CD4-positive, alpha-beta memory T cell (primary cell): ENCODE measurements at regions not wholly inside any gene's neighbourhood (a gene's known extent, or its start where the extent isn't known, plus 50 kb on each side); places are given as distances from the start of the nearest gene placed in this dataset.

Source experiments
- CTCF ChIA-PET: fragments of 350-600 bp; sonication (Branson Sonifier 250); formaldehyde crosslinking; loops from one replicate; lab custom pipeline; 2021; ENCODE audit warnings: inconsistent platforms; ENCODE audit not compliant: partially characterized antibody; lab: Charles Lee
- POLR2A ChIA-PET: fragments of 350-600 bp; sonication (Branson Sonifier 250); formaldehyde crosslinking; loops from one replicate; lab custom pipeline; 2021; ENCODE audit not compliant: partially characterized antibody; lab: Charles Lee
- DNase-seq, 5 donors: peaks; one replicate each; pipeline versions ENCODE4 v3.0.0 to v3.0.0-alpha.2; 2020 to 2022; ENCODE audit warnings: mixed read lengths in 1 of 5
- H3K27ac ChIP-seq: one replicate; pipeline ENCODE4 v1.7.0; 2013; ENCODE audit warnings: low read depth, low read length
- H3K27me3 ChIP-seq: 2 replicates; pipeline ENCODE4 v1.7.0; 2013; ENCODE audit warnings: mild to moderate bottlenecking, low read length, moderate library complexity; ENCODE audit not compliant: insufficient read depth
- H3K36me3 ChIP-seq: 2 replicates; pipeline ENCODE4 v1.7.0; 2013; ENCODE audit warnings: mild to moderate bottlenecking, low read length, moderate library complexity; ENCODE audit not compliant: insufficient read depth
- H3K4me1 ChIP-seq: 2 replicates; pipeline ENCODE4 v1.7.0; 2013; ENCODE audit warnings: mild to moderate bottlenecking, low read length, moderate library complexity; ENCODE audit not compliant: insufficient read depth
- H3K4me3 ChIP-seq, 2 donors: one replicate each; pipeline ENCODE4 v1.7.0; 2013; ENCODE audit warnings: low read length in 2 of 2, mild to moderate bottlenecking in 1 of 2
- H3K9me3 ChIP-seq, 2 donors: one replicate each; pipeline ENCODE4 v1.7.0; 2013; ENCODE audit warnings: low read length in 2 of 2, control low read depth in 1 of 2; ENCODE audit not compliant: control insufficient read depth in 1 of 2
- H3K27ac Mint-ChIP-seq, 7 donors: one replicate each; pipeline ENCODE4 v1.8.0; 2020 to 2021; ENCODE audit warnings: mixed read lengths in 7 of 7, mild to moderate bottlenecking in 6 of 7, inconsistent platforms in 3 of 7, moderate library complexity in 3 of 7
- H3K27me3 Mint-ChIP-seq, 2 donors: one replicate each; pipeline ENCODE4 v1.8.0; 2020 to 2021; ENCODE audit warnings: mixed read lengths in 2 of 2
- H3K36me3 Mint-ChIP-seq, 2 donors: one replicate each; pipeline ENCODE4 v1.8.0; 2020 to 2021; ENCODE audit warnings: mixed read lengths in 2 of 2, inconsistent platforms in 1 of 2, mild to moderate bottlenecking in 1 of 2
- H3K4me1 Mint-ChIP-seq, 4 donors: one replicate each; pipeline ENCODE4 v1.8.0; 2020 to 2021; ENCODE audit warnings: mixed read lengths in 4 of 4, mild to moderate bottlenecking in 1 of 4
- H3K4me3 Mint-ChIP-seq, 8 donors: one replicate each; pipeline ENCODE4 v1.8.0; 2020 to 2021; ENCODE audit warnings: mixed read lengths in 8 of 8, mild to moderate bottlenecking in 7 of 8, moderate library complexity in 6 of 8, inconsistent platforms in 3 of 8
- H3K9me3 Mint-ChIP-seq, 8 donors: one replicate each; pipeline ENCODE4 v1.8.0; 2020 to 2021; ENCODE audit warnings: mixed read lengths in 8 of 8, mild to moderate bottlenecking in 5 of 8, inconsistent platforms in 3 of 8, moderate library complexity in 1 of 8
- intact Hi-C: fragments of 100-400 bp; cut with micrococcal nuclease; formaldehyde crosslinking; loops from one replicate; pipeline ENCODE4 v1.15.1; 2023

GRCh38 chr2:79275863-79276262 is 116.3 kb upstream of the REG3A start:
- Histone ChIP-seq H3K36me3 (no peaks in the 10 kb centered on the region), H3K4me1 (no peaks in the 10 kb centered on the region), H3K4me3 (no peak overlapping the region), H3K27me3 (no peaks in the 10 kb centered on the region), H3K27ac (no peak overlapping the region), H3K9me3 (peaks cover 0 to 5% of the 10 kb centered on the region in 2 donors)
- H3K36me3 Mint-ChIP-seq = no peaks in the 10 kb centered on the region
- H3K4me3 Mint-ChIP-seq = no peak overlapping the region
- ChIA-PET CTCF (no interaction called here), POLR2A (no interaction called here)
- no peak for DNase-seq
- intact Hi-C loops = no loop called here
- H3K9me3 Mint-ChIP-seq = peaks cover 0 to 23% (median 12%) of the 10 kb centered on the region in 8 donors
- no peaks in the 10 kb centered on the region for H3K4me1 Mint-ChIP-seq
- no peak overlapping the region for H3K27ac Mint-ChIP-seq
- no peaks in the 10 kb centered on the region for H3K27me3 Mint-ChIP-seq

DNA sequence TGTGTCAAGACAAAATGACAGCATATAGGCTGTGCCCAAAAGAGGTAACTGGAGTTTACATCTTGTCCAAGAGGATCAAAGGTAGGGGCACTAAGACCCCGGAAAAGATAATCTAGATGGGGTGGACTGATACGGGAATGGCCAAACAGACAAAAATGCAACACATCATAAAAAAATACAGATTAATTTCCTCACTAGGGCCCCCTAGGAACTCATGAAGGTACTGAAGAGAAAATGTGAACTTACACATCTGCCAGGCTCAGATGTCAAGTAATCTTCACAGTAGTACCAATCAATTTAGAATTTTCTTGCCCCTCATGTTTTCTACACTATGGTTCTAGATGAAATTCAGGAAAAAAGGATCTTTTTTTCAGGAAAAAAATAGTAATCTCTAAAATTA is 115.6 kb upstream of the REG3A start:
- Histone ChIP-seq H3K36me3 (no peaks in the 10 kb centered on the region), H3K27me3 (no peaks in the 10 kb centered on the region), H3K4me1 (no peaks in the 10 kb centered on the region), H3K9me3 (peaks cover 0 to 5% of the 10 kb centered on the region in 2 donors), H3K27ac (no peak overlapping the region), H3K4me3 (no peak overlapping the region)
- Mint-ChIP-seq H3K36me3 (no peaks in the 10 kb centered on the region), H3K4me3 (no peak overlapping the region), H3K4me1 (no peaks in the 10 kb centered on the region), H3K27ac (no peak overlapping the region), H3K9me3 (peaks cover 0 to 23% (median 12%) of the 10 kb centered on the region in 8 donors), H3K27me3 (no peaks in the 10 kb centered on the region)
- intact Hi-C loops = no loop called here
- ChIA-PET CTCF (no interaction called here), POLR2A (no interaction called here)
- no peak for DNase-seq

- no peak overlapping the region for H3K4me3 ChIP-seq
- H3K36me3 ChIP-seq = no peaks in the 10 kb centered on the region
- no peaks in the 10 kb centered on the region for H3K4me1 Mint-ChIP-seq
- H3K36me3 Mint-ChIP-seq = no peaks in the 10 kb centered on the region
- H3K4me3 Mint-ChIP-seq = no peak overlapping the region
- H3K27me3 ChIP-seq = no peaks in the 10 kb centered on the region
- H3K27ac Mint-ChIP-seq = no peak overlapping the region
- H3K27me3 Mint-ChIP-seq = no peaks in the 10 kb centered on the region
- no peak for DNase-seq
- no peaks in the 10 kb centered on the region for H3K4me1 ChIP-seq
- peaks cover 0 to 26% (median 12%) of the 10 kb centered on the region in 8 donors for H3K9me3 Mint-ChIP-seq
- POLR2A ChIA-PET = no interaction called here
- intact Hi-C loops = no loop called here
- CTCF ChIA-PET = no interaction called here
- peaks cover 0 to 5% of the 10 kb centered on the region in 2 donors for H3K9me3 ChIP-seq
- H3K27ac ChIP-seq = no peak overlapping the region
Measured at GRCh38 chr2:79272616-79273015, 113.1 kb upstream of the REG3A start.

GRCh38 chr2:79271456-79271855 is 111.9 kb upstream of the REG3A start:
- no peaks in the 10 kb centered on the region for H3K36me3 ChIP-seq
- CTCF ChIA-PET = no interaction called here
- H3K27me3 ChIP-seq = no peaks in the 10 kb centered on the region
- Mint-ChIP-seq H3K9me3 (peaks cover 0 to 26% (median 12%) of the 10 kb centered on the region in 8 donors), H3K36me3 (no peaks in the 10 kb centered on the region), H3K27ac (no peak overlapping the region), H3K4me3 (no peak overlapping the region), H3K4me1 (no peaks in the 10 kb centered on the region), H3K27me3 (no peaks in the 10 kb centered on the region)
- no peaks in the 10 kb centered on the region for H3K4me1 ChIP-seq
- intact Hi-C loops = no loop called here
- no peak overlapping the region for H3K27ac ChIP-seq
- POLR2A ChIA-PET = no interaction called here
- no peak overlapping the region for H3K4me3 ChIP-seq
- peaks cover 0 to 5% of the 10 kb centered on the region in 2 donors for H3K9me3 ChIP-seq
- DNase-seq = no peak

DNA sequence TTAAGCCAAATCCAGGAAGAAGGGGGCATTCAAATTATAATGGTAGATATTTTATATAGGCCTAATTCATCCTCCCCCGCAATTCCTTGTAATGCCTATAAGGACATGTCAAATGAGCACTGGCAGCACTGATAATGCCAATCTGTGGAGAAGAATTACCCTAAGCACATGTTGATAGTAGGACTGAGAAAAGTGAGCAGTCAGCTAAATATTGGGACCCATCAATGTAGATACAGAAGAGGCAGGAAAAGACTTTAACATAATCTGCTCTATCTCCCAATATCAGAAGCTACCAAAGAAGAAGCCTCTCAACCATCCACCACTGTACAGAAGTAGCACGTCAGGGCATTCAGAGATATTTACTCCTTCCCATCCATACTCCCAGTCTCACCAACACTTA is 101.3 kb upstream of the REG3A start:
- peaks cover 0 to 8% (median 3%) of the 10 kb centered on the region in 8 donors for H3K9me3 Mint-ChIP-seq
- ChIA-PET POLR2A (no interaction called here), CTCF (no interaction called here)
- no peaks in the 10 kb centered on the region for H3K36me3 ChIP-seq
- no peaks in the 10 kb centered on the region for H3K27me3 Mint-ChIP-seq
- H3K9me3 ChIP-seq = no peaks in the 10 kb centered on the region
- no peaks in the 10 kb centered on the region for H3K4me1 ChIP-seq
- intact Hi-C loops = no loop called here
- H3K27ac Mint-ChIP-seq = no peak overlapping the region
- no peaks in the 10 kb centered on the region for H3K27me3 ChIP-seq
- H3K4me3 ChIP-seq = no peak overlapping the region
- no peak overlapping the region for H3K4me3 Mint-ChIP-seq
- no peaks in the 10 kb centered on the region for H3K4me1 Mint-ChIP-seq
- no peaks in the 10 kb centered on the region for H3K36me3 Mint-ChIP-seq
- no peak overlapping the region for H3K27ac ChIP-seq
- no peak for DNase-seq

- H3K27ac Mint-ChIP-seq = no peak overlapping the region
- no peaks in the 10 kb centered on the region for H3K4me1 ChIP-seq
- no peak overlapping the region for H3K4me3 Mint-ChIP-seq
- no peak overlapping the region for H3K4me3 ChIP-seq
- no peak overlapping the region for H3K27ac ChIP-seq
- no peaks in the 10 kb centered on the region for H3K36me3 Mint-ChIP-seq
- no peaks in the 10 kb centered on the region for H3K4me1 Mint-ChIP-seq
- ChIA-PET POLR2A (no interaction called here), CTCF (no interaction called here)
- H3K36me3 ChIP-seq = no peaks in the 10 kb centered on the region
- no peak for DNase-seq
- no peaks in the 10 kb centered on the region for H3K9me3 ChIP-seq
- H3K27me3 ChIP-seq = no peaks in the 10 kb centered on the region
- peaks cover 0 to 9% (median 3%) of the 10 kb centered on the region in 8 donors for H3K9me3 Mint-ChIP-seq
- intact Hi-C loops = no loop called here
- H3K27me3 Mint-ChIP-seq = no peaks in the 10 kb centered on the region
Measured at GRCh38 chr2:79259959-79260358, 100.4 kb upstream of the REG3A start.

DNA sequence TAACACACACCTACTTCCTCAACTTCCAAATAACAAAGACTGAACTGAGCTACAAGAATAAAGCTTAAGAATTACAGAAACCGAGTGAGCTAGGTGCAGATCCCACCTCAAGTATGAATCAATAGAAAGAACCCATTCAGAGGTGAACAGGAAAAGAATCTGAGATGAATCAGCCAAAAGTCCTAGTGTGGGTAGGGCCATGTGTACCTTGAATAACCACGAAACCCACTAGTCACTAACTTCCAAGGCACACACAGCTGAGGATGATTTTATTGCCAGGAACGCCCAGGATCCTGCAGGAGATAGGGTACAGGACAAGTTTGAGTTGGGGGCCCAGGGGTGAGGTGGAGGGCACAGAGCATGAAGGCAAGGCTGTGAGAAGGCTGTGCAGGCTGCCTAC is 99.7 kb upstream of the REG3A start:
- H3K27me3 ChIP-seq = no peaks in the 10 kb centered on the region
- Mint-ChIP-seq H3K27me3 (no peaks in the 10 kb centered on the region), H3K27ac (peak overlapping the region in 1 of 7 donors; percentile 1), H3K9me3 (peaks cover 0 to 9% (median 3%) of the 10 kb centered on the region in 8 donors), H3K36me3 (no peaks in the 10 kb centered on the region), H3K4me3 (no peak overlapping the region), H3K4me1 (no peaks in the 10 kb centered on the region)
- H3K36me3 ChIP-seq = no peaks in the 10 kb centered on the region
- H3K27ac ChIP-seq = no peak overlapping the region
- no peak for DNase-seq
- CTCF ChIA-PET = no interaction called here
- no peaks in the 10 kb centered on the region for H3K9me3 ChIP-seq
- H3K4me1 ChIP-seq = no peaks in the 10 kb centered on the region
- POLR2A ChIA-PET = no interaction called here
- intact Hi-C loops = no loop called here
- H3K4me3 ChIP-seq = no peak overlapping the region

GRCh38 chr2:79253243-79253774 is 93.8 kb upstream of the REG3A start:
- no peaks in the 10 kb centered on the region for H3K4me1 ChIP-seq
- Mint-ChIP-seq H3K9me3 (peaks cover 0 to 9% (median under 1%) of the 10 kb centered on the region in 8 donors), H3K27ac (no peak overlapping the region), H3K27me3 (no peaks in the 10 kb centered on the region), H3K4me3 (no peak overlapping the region), H3K4me1 (no peaks in the 10 kb centered on the region), H3K36me3 (no peaks in the 10 kb centered on the region)
- no peaks in the 10 kb centered on the region for H3K36me3 ChIP-seq
- H3K4me3 ChIP-seq = no peak overlapping the region
- intact Hi-C loops = no loop called here
- ChIA-PET POLR2A (no interaction called here), CTCF (no interaction called here)
- H3K27ac ChIP-seq = no peak overlapping the region
- H3K9me3 ChIP-seq = peaks cover 0 to 3% of the 10 kb centered on the region in 2 donors
- no peaks in the 10 kb centered on the region for H3K27me3 ChIP-seq
- no peak for DNase-seq
